H1 (cell line): ENCODE measurements at regions not wholly inside any gene's neighbourhood (a gene's known extent, or its start where the extent isn't known, plus 50 kb on each side); places are given as distances from the start of the nearest gene placed in this dataset.

Experiments
- ASH2L ChIP-seq: fragments of 200-600, 300-600 bp; sonication (generic); IDR thresholded peaks from one replicate; pipeline ENCODE4 v1.7.1; 2017; ENCODE audit warnings: low read length
- CHD7 ChIP-seq: fragments of 300-600 bp; sonication (generic); IDR thresholded peaks from 2 replicates; pipeline ENCODE4 v1.7.1; 2012; ENCODE audit warnings: low read length, moderate library complexity, mild to moderate bottlenecking, inconsistent platforms; ENCODE audit not compliant: insufficient replicate concordance
- CTBP2 ChIP-seq: IDR thresholded peaks from 2 replicates; pipeline ENCODE4 v1.7.0; 2011; ENCODE audit warnings: borderline replicate concordance, mild to moderate bottlenecking, moderate library complexity, mixed read lengths, low read length; ENCODE audit not compliant: insufficient read depth, insufficient read length
- JUN ChIP-seq: IDR thresholded peaks from 2 replicates; pipeline ENCODE4 v1.6.1; 2011; ENCODE audit warnings: low read depth, mild to moderate bottlenecking, improper control_type of control experiment, low read length
- KDM1A ChIP-seq: fragments of 200-600, 300-600 bp; sonication (generic); IDR thresholded peaks from 2 replicates; pipeline ENCODE4 v1.7.1; 2016; ENCODE audit warnings: mild to moderate bottlenecking, low read length, borderline replicate concordance
- POLR2AphosphoS5 ChIP-seq: IDR thresholded peaks from 2 replicates; pipeline ENCODE4 v1.6.1; 2011; ENCODE audit warnings: low read depth, low read length
- RBBP5 ChIP-seq: IDR thresholded peaks from 2 replicates; pipeline ENCODE4 v1.7.1; 2012; ENCODE audit warnings: low read depth, mild to moderate bottlenecking, inconsistent platforms, low read length, moderate library complexity, borderline replicate concordance
- RNF2 ChIP-seq: fragments of 200-900, 300-1000 bp; sonication (generic); IDR thresholded peaks from 2 replicates; pipeline ENCODE4 v1.7.1; 2016; ENCODE audit warnings: borderline replicate concordance, low read depth, mild to moderate bottlenecking, antibody characterized with exemption, low read length; ENCODE audit not compliant: poor library complexity, severe bottlenecking; ENCODE audit errors: missing control alignments
- SIN3A ChIP-seq, 2 experiments: IDR thresholded peaks in 1 of 2; conservative IDR thresholded peaks in 1 of 2; 2 replicates each; pipeline ENCODE4 v1.6.1; 2011 to 2012; ENCODE audit warnings: low read length in 2 of 2, improper control_type of control experiment in 1 of 2, low read depth in 1 of 2, mild to moderate bottlenecking in 1 of 2
- SP1 ChIP-seq: IDR thresholded peaks from 2 replicates; pipeline ENCODE4 v1.6.1; 2011; ENCODE audit warnings: low read depth, low read length
- TAF7 ChIP-seq: optimal IDR thresholded peaks from 2 replicates; pipeline ENCODE3; 2011; ENCODE audit warnings: low read depth, mild to moderate bottlenecking, inconsistent platforms, low read length, moderate library complexity, borderline replicate concordance

GRCh38 chr13:34048652-34049051 lies 230.7 kb downstream of the RFC3 start (continued):
- TF ChIP-seq CHD7 = no peak
- no peak for TF ChIP-seq SP1
- no peak for TF ChIP-seq ASH2L
- no peak for TF ChIP-seq KDM1A
- TF ChIP-seq POLR2AphosphoS5 = no peak
- no peak for TF ChIP-seq CTBP2
- TF ChIP-seq TAF7 = no peak
- no peak for TF ChIP-seq RNF2
- TF ChIP-seq SIN3A (conservative IDR thresholded peaks at IDR 0.05 in 1 of 2, IDR thresholded peaks at IDR 0.05 in 1 of 2; ENCODE audit: low read depth in 1 of 2, low read length in 2 of 2) = no peak
- TF ChIP-seq RBBP5 = no peak
- TF ChIP-seq JUN = no peak
